ENCODE measurements at regions not wholly inside any gene's neighbourhood (a gene's known extent, or its start where the extent isn't known, plus 50 kb on each side); places are given as distances from the start of the nearest gene placed in this dataset.

DNA sequence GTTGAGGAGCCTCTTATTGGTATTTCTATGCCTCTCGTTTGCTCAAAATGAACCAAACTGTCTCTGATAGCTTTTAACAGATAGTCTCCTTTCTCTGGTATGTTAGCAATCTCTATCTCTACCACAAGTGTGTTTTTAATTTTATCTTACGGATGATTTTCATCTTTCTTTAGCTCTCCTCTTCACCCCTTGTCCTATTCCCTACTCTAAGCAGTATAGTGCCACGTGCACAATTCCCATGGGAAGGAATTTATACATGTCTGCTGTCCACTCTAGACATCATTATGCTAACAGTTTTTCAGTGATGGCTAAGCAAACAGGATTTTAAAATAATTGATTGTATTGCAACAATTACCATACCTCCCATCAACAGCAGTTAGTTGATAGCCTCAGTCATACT, 177.3 kb downstream of the CYB561 start:
- no peak for TF ChIP-seq RFX5 (IDR thresholded peaks at IDR 0.05; ENCODE audit: low read length)
- TF ChIP-seq, protein P1, sequence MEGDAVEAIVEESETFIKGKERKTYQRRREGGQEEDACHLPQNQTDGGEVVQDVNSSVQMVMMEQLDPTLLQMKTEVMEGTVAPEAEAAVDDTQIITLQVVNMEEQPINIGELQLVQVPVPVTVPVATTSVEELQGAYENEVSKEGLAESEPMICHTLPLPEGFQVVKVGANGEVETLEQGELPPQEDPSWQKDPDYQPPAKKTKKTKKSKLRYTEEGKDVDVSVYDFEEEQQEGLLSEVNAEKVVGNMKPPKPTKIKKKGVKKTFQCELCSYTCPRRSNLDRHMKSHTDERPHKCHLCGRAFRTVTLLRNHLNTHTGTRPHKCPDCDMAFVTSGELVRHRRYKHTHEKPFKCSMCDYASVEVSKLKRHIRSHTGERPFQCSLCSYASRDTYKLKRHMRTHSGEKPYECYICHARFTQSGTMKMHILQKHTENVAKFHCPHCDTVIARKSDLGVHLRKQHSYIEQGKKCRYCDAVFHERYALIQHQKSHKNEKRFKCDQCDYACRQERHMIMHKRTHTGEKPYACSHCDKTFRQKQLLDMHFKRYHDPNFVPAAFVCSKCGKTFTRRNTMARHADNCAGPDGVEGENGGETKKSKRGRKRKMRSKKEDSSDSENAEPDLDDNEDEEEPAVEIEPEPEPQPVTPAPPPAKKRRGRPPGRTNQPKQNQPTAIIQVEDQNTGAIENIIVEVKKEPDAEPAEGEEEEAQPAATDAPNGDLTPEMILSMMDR (IDR thresholded peaks at IDR 0.05) = no peak
